H1 (cell line): ENCODE measurements at regions not wholly inside any gene's neighbourhood (a gene's known extent, or its start where the extent isn't known, plus 50 kb on each side); places are given as distances from the start of the nearest gene placed in this dataset.

ENCODE experiments used
- CTCF ChIA-PET: fragments of 300-600 bp; sonication (Branson Sonifier 250); formaldehyde crosslinking; loops from one replicate; lab custom pipeline; 2021; ENCODE audit not compliant: partially characterized antibody; lab: Charles Lee
- POLR2A ChIA-PET: fragments of 300-600 bp; sonication (Branson Sonifier 250); formaldehyde crosslinking; loops from one replicate; lab custom pipeline; 2021; ENCODE audit warnings: inconsistent platforms; ENCODE audit not compliant: partially characterized antibody; lab: Charles Lee
- DNase-seq, 2 experiments: peaks; one replicate each; pipeline versions ENCODE4 v3.0.0 to v3.0.0-alpha.2; 2010 to 2022; ENCODE audit warnings: low spot score in 2 of 2, low read depth in 1 of 2, mixed read lengths in 1 of 2
- FAIRE-seq: peaks from 2 replicates; lab custom pipeline; 2011; peaks lifted over from hg19 to GRCh38; lab: Jason Lieb, UNC
- H2AFZ ChIP-seq: 2 replicates; pipeline ENCODE4 v1.8.1; 2012; ENCODE audit warnings: low read length, inconsistent platforms
- H2AK5ac ChIP-seq: 2 replicates; pipeline ENCODE4 v1.6.1; 2013; ENCODE audit warnings: low read depth, low read length
- H2BK120ac ChIP-seq: replicated peaks from 2 replicates; pipeline ENCODE3; 2013; ENCODE audit warnings: low read depth, low read length, inconsistent platforms
- H2BK12ac ChIP-seq: 2 replicates; pipeline ENCODE4 v1.6.1; 2013; ENCODE audit warnings: low read depth, low read length
- H2BK15ac ChIP-seq: 2 replicates; pipeline ENCODE4 v1.6.1; 2013; ENCODE audit warnings: low read length
- H2BK20ac ChIP-seq: 2 replicates; pipeline ENCODE4 v1.6.1; 2013; ENCODE audit warnings: low read length
- H2BK5ac ChIP-seq: 2 replicates; pipeline ENCODE4 v1.6.1; 2013; ENCODE audit warnings: low read depth, low read length
- H3K14ac ChIP-seq: 2 replicates; pipeline ENCODE4 v1.6.1; 2013; ENCODE audit warnings: inconsistent platforms; ENCODE audit not compliant: insufficient read length
- H3K18ac ChIP-seq: 2 replicates; pipeline ENCODE4 v1.6.1; 2013; ENCODE audit warnings: low read length; ENCODE audit errors: extremely low read depth
- H3K23ac ChIP-seq: 2 replicates; pipeline ENCODE4 v1.6.1; 2013; ENCODE audit warnings: inconsistent platforms; ENCODE audit not compliant: insufficient read length
- H3K23me2 ChIP-seq: 2 replicates; pipeline ENCODE4 v1.6.1; 2013; ENCODE audit warnings: low read depth, low read length
- H3K27ac ChIP-seq: 2 replicates; pipeline ENCODE4 v1.6.1; 2011; ENCODE audit warnings: low read depth, low read length, inconsistent platforms
- H3K27me3 ChIP-seq, 4 experiments: replicated peaks in 1 of 4; 1 replicate in 1 of 4; 2 replicates in 3 of 4; pipeline versions ENCODE4 v1.6.1 to v1.8.1; 2011 to 2013; ENCODE audit warnings: low read length in 3 of 4, mild to moderate bottlenecking in 3 of 4, inconsistent platforms in 2 of 4, mixed read lengths in 2 of 4, moderate library complexity in 1 of 4; ENCODE audit not compliant: control insufficient read depth in 3 of 4, insufficient read depth in 3 of 4; ENCODE audit errors: extremely low read depth in 1 of 4
- H3K36me3 ChIP-seq, 4 experiments: 2 replicates each; pipeline versions ENCODE4 v1.6.1 to v1.8.1; 2011 to 2013; ENCODE audit warnings: mild to moderate bottlenecking in 4 of 4, low read length in 3 of 4, moderate library complexity in 2 of 4, control low read depth in 1 of 4, inconsistent platforms in 1 of 4; ENCODE audit not compliant: insufficient read depth in 4 of 4, control insufficient read depth in 2 of 4
- H3K4ac ChIP-seq: replicated peaks from 2 replicates; pipeline ENCODE3; 2013; ENCODE audit warnings: low read length, low read depth, mixed read lengths, inconsistent platforms; ENCODE audit not compliant: insufficient read length
- H3K4me1 ChIP-seq, 4 experiments: replicated peaks in 1 of 4; 1 replicate in 1 of 4; 2 replicates in 3 of 4; pipeline versions ENCODE4 v1.6.1 to v1.8.1; 2011 to 2013; ENCODE audit warnings: low read length in 3 of 4, inconsistent platforms in 2 of 4, mixed read lengths in 1 of 4; ENCODE audit not compliant: insufficient read depth in 4 of 4, control insufficient read depth in 3 of 4
- H3K4me2 ChIP-seq, 2 experiments: 2 replicates each; pipeline versions ENCODE4 v1.6.1 to v1.8.1; 2011 to 2013; ENCODE audit warnings: low read depth in 2 of 2, low read length in 2 of 2, control low read depth in 1 of 2, inconsistent platforms in 1 of 2, mild to moderate bottlenecking in 1 of 2; ENCODE audit not compliant: insufficient read depth in 1 of 2
- H3K4me3 ChIP-seq, 4 experiments: fragments of 200-600, 300-600 bp in 1 of 4; sonication (generic), shearing (Covaris generic), sonication (Bioruptor Twin) in 1 of 4; 2 replicates each; pipeline versions ENCODE4 v1.5.1 to v1.8.1; 2011 to 2016; ENCODE audit warnings: low read length in 4 of 4, low read depth in 3 of 4, control low read depth in 2 of 4, inconsistent platforms in 2 of 4, mild to moderate bottlenecking in 2 of 4, mixed read lengths in 1 of 4, moderate library complexity in 1 of 4; ENCODE audit not compliant: insufficient read depth in 2 of 4; ENCODE audit errors: extremely low read depth in 1 of 4
- H3K56ac ChIP-seq: replicated peaks from 2 replicates; pipeline ENCODE3; 2013; ENCODE audit warnings: low read depth, mild to moderate bottlenecking, mixed read lengths, low read length, inconsistent platforms; ENCODE audit not compliant: insufficient read length
- H3K79me1 ChIP-seq: 2 replicates; pipeline ENCODE4 v1.6.1; 2013; ENCODE audit warnings: low read depth, low read length, control low read depth
- H3K79me2 ChIP-seq, 2 experiments: 2 replicates each; pipeline versions ENCODE4 v1.6.1 to v1.8.1; 2012 to 2013; ENCODE audit warnings: low read length in 2 of 2, mild to moderate bottlenecking in 2 of 2, inconsistent platforms in 1 of 2; ENCODE audit not compliant: insufficient read depth in 2 of 2, control insufficient read depth in 1 of 2
- H3K9ac ChIP-seq, 4 experiments: replicated peaks in 1 of 4; 1 replicate in 1 of 4; 2 replicates in 3 of 4; pipeline versions ENCODE4 v1.6.1 to v1.8.1; 2011 to 2013; ENCODE audit warnings: low read depth in 3 of 4, low read length in 3 of 4, control low read depth in 2 of 4, mild to moderate bottlenecking in 2 of 4, moderate library complexity in 2 of 4, inconsistent platforms in 1 of 4; ENCODE audit errors: extremely low read depth in 1 of 4
- H3K9me3 ChIP-seq, 2 experiments: 2 replicates each; pipeline versions ENCODE4 v1.6.1 to v1.8.1; 2012 to 2013; ENCODE audit warnings: mild to moderate bottlenecking in 2 of 2, moderate library complexity in 2 of 2, control low read depth in 1 of 2, inconsistent platforms in 1 of 2, low read depth in 1 of 2, low read length in 1 of 2, mixed read lengths in 1 of 2; ENCODE audit not compliant: insufficient read depth in 2 of 2
- H4K20me1 ChIP-seq, 2 experiments: replicated peaks in 1 of 2; 2 replicates each; pipeline versions ENCODE3 to v1.8.1; 2011 to 2013; ENCODE audit warnings: inconsistent platforms in 2 of 2, low read length in 2 of 2, mild to moderate bottlenecking in 1 of 2; ENCODE audit not compliant: insufficient read depth in 2 of 2, control insufficient read depth in 1 of 2
- H4K5ac ChIP-seq: 2 replicates; pipeline ENCODE4 v1.6.1; 2013; ENCODE audit warnings: low read length, low read depth, mixed read lengths, inconsistent platforms; ENCODE audit not compliant: insufficient read length
- H4K8ac ChIP-seq: 2 replicates; pipeline ENCODE4 v1.8.0; 2013; ENCODE audit warnings: mild to moderate bottlenecking, moderate library complexity, low read length, inconsistent platforms; ENCODE audit not compliant: insufficient read depth; ENCODE audit errors: extremely low read depth
- H4K91ac ChIP-seq: replicated peaks from 2 replicates; pipeline ENCODE3; 2013; ENCODE audit warnings: low read length, mixed read lengths, inconsistent platforms; ENCODE audit not compliant: insufficient read length
- HDAC2 ChIP-seq, 2 experiments: fragments of 300-600 bp in 1 of 2; sonication (generic) in 1 of 2; IDR thresholded peaks; 2 replicates each; pipeline ENCODE4 v1.6.1; 2011 to 2012; ENCODE audit warnings: low read depth in 2 of 2, low read length in 2 of 2, mild to moderate bottlenecking in 2 of 2, moderate library complexity in 2 of 2, borderline replicate concordance in 1 of 2, inconsistent platforms in 1 of 2
- RNF2 ChIP-seq: fragments of 200-900, 300-1000 bp; sonication (generic); IDR thresholded peaks from 2 replicates; pipeline ENCODE4 v1.7.1; 2016; ENCODE audit warnings: borderline replicate concordance, low read depth, mild to moderate bottlenecking, antibody characterized with exemption, low read length; ENCODE audit not compliant: poor library complexity, severe bottlenecking; ENCODE audit errors: missing control alignments

GRCh38 chr6:121647905-121648304, 212.5 kb downstream of the GJA1 start:
- Histone ChIP-seq H3K27ac (no peak overlapping the region), H3K23ac (no peak overlapping the region), H3K79me1 (no peaks in the 10 kb centered on the region), H3K14ac (no peak overlapping the region), H3K36me3 (no peaks in the 10 kb centered on the region), H4K5ac (no peak overlapping the region), H3K9ac (no peak overlapping the region), H2BK15ac (no peak overlapping the region), H2AK5ac (no peak overlapping the region), H3K56ac (no peak overlapping the region), H2BK20ac (no peak overlapping the region), H3K4me3 (no peak overlapping the region), H3K4ac (no peak overlapping the region), H2BK5ac (no peak overlapping the region), H4K20me1 (no peaks in the 10 kb centered on the region), H3K9me3 (no peaks in the 10 kb centered on the region), H2BK120ac (no peak overlapping the region), H3K4me2 (no peak overlapping the region), H4K91ac (no peak overlapping the region)
- CTCF ChIA-PET = no interaction called here
- POLR2A ChIA-PET = no interaction called here
- no peak for DNase-seq
- no peak for TF ChIP-seq RNF2
- TF ChIP-seq HDAC2 (IDR thresholded peaks at IDR 0.05; ENCODE audit: borderline replicate concordance in 1 of 2, low read depth in 2 of 2, low read length in 2 of 2) = no peak
- TF ChIP-seq, all 59 proteins: peak for 0
- peaks cover 0 to 1% (median 0%) of the 10 kb centered on the region in 4 experiments; a peak in 1 of 7 replicates for H3K27me3 ChIP-seq
- no peak overlapping the region for H4K8ac ChIP-seq
- peaks cover 0 to 5% (median 0%) of the 10 kb centered on the region in 4 experiments; a peak in 1 of 7 replicates for H3K4me1 ChIP-seq
- no peak for FAIRE-seq
- H3K79me2 ChIP-seq = no peaks in the 10 kb centered on the region
- H2AFZ ChIP-seq = no peak overlapping the region
- H2BK12ac ChIP-seq = no peak overlapping the region
- H3K18ac ChIP-seq = no peak overlapping the region
- H3K23me2 ChIP-seq = no peaks in the 10 kb centered on the region
